Heart right ventricle (tissue), 16 donors: ENCODE measurements at regions not wholly inside any gene's neighbourhood (a gene's known extent, or its start where the extent isn't known, plus 50 kb on each side); places are given as distances from the start of the nearest gene placed in this dataset.

Experiments used
- ATAC-seq, 8 donors: fragments of 200-7000 bp; cut with Tn5 transposase; one replicate each; pipeline ENCODE4 v1.9.1; 2020; ENCODE audit warnings: mild to moderate bottlenecking in 8 of 8, moderate library complexity in 8 of 8, moderate number of reproducible peaks in 1 of 8
- DNase-seq, 2 donors: peaks; one replicate each; pipeline ENCODE4 v3.0.0-alpha.2; 2020
- H3K27ac ChIP-seq, 10 donors: fragments of 200-600 bp; sonication (generic) in 2 of 10; one replicate each; pipeline versions ENCODE4 v1.5.0 to v1.8.0; 2020 to 2022; ENCODE audit warnings: mild to moderate bottlenecking in 3 of 10
- H3K27me3 ChIP-seq, 7 donors: fragments of 200-600 bp; one replicate each; pipeline ENCODE4 v1.8.0; 2021 to 2022; ENCODE audit warnings: mild to moderate bottlenecking in 2 of 7
- H3K36me3 ChIP-seq, 9 donors: fragments of 200-600 bp; sonication (generic) in 1 of 9; one replicate each; pipeline versions ENCODE4 v1.5.0 to v1.8.0; 2020 to 2022; ENCODE audit warnings: mild to moderate bottlenecking in 2 of 9
- H3K4me1 ChIP-seq, 9 donors: fragments of 200-600 bp; sonication (generic) in 1 of 9; one replicate each; pipeline versions ENCODE4 v1.5.0 to v1.8.0; 2020 to 2022; ENCODE audit warnings: mild to moderate bottlenecking in 4 of 9
- H3K4me3 ChIP-seq, 10 donors: fragments of 200-600 bp; sonication (generic) in 2 of 10; one replicate each; pipeline versions ENCODE4 v1.5.0 to v1.8.0; 2020 to 2022; ENCODE audit warnings: mild to moderate bottlenecking in 7 of 10, moderate library complexity in 2 of 10
- H3K9me3 ChIP-seq, 11 donors: fragments of 200-600 bp in 10 of 11; sonication (generic) in 2 of 11; one replicate each; pipeline versions ENCODE4 v1.5.0 to v1.8.0; 2013 to 2022; ENCODE audit warnings: mild to moderate bottlenecking in 2 of 11, control low read depth in 1 of 11, moderate library complexity in 1 of 11
- WGBS, 2 donors: extraction: QIAGEN DNeasy Blood & Tissue Kit; methylation state at CpG; one replicate each; pipeline ENCODE4 v1.1.7; 2013; ENCODE audit warnings: inconsistent platforms in 1 of 2; 5-methylcytosine and 5-hydroxymethylcytosine counted together
- intact Hi-C, 10 donors: fragments of 100-400 bp; cut with DNase I; formaldehyde crosslinking; loops; one replicate each; pipeline versions ENCODE4 v1.11.1 to v1.14.2; 2022
- TF ChIP-seq, protein P1 (sequence below), 9 donors: fragments of 200-600 bp; sonication (generic) in 2 of 9; IDR thresholded peaks; one replicate each; pipeline versions ENCODE4 v1.5.0 to v1.8.0; 2021 to 2022; ENCODE audit warnings: antibody characterized with exemption in 9 of 9, mild to moderate bottlenecking in 5 of 9, moderate library complexity in 1 of 9
- donor health status: Arrhythmogenic right ventricular cardiomyopathy.
- donor health status: ischemic (EF 13 %, LVEDD 7.1; RV severe dilation, severe dysfunction).
- donor health status: healthy with polysubstance abuse.
- donor health status: DM: no; HTN: yes; CAD: no.
- donor health status: DM: no; HTN: no; CAD: no.
- donor health status: ischemic (EF 25% LVEDD 6.9; RV normal size, moderate dysfunction).
- donor health status: ischemic (EF 25% LVEDD 5.7; RV mildly dilated, moderate dysfunction).
- donor health status: healthy.
- donor health status: DM: yes; HTN: yes; CAD: no.
- donor health status: Ischemic cardiomyopathy.
- donor health status: ischemic (EF 35%, LVEDD 5.7; RV mildly dilated, moderate dysfunction).
- donor health status: nonischemic (EF 11% LVEDD 7.7; RV severe dilation, severe dysfunction).
- donor health status: DM: yes; HTN: yes; CAD: no.
- donor health status: PGD.
- donor health status: ischemic (EF 29% LVEDD 5.4; RV normal size, mild dysfunction).
- donor health status: nonischemic (EF 23%, LVEDD 6.1; RV moderate dilation, normal function).

- ATAC-seq (peak; percentile 94 to 98 (median 96)), DNase-seq (peak; percentile 99 to 100)
- intact Hi-C loops: loop anchor here in 2 of 10 donors (5.0 kb wide), 1 partner anchor 36 kb away; no protein-coding TSS in a partner anchor
- H3K9me3 ChIP-seq: no peaks in the 10 kb centered on the region
- H3K4me3 ChIP-seq: peak overlapping the region; percentile 50 to 86 (median 71)
- H3K4me1 ChIP-seq: peaks cover 6 to 36% (median 17%) of the 10 kb centered on the region in 9 donors
- TF ChIP-seq, protein P1, sequence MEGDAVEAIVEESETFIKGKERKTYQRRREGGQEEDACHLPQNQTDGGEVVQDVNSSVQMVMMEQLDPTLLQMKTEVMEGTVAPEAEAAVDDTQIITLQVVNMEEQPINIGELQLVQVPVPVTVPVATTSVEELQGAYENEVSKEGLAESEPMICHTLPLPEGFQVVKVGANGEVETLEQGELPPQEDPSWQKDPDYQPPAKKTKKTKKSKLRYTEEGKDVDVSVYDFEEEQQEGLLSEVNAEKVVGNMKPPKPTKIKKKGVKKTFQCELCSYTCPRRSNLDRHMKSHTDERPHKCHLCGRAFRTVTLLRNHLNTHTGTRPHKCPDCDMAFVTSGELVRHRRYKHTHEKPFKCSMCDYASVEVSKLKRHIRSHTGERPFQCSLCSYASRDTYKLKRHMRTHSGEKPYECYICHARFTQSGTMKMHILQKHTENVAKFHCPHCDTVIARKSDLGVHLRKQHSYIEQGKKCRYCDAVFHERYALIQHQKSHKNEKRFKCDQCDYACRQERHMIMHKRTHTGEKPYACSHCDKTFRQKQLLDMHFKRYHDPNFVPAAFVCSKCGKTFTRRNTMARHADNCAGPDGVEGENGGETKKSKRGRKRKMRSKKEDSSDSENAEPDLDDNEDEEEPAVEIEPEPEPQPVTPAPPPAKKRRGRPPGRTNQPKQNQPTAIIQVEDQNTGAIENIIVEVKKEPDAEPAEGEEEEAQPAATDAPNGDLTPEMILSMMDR (IDR thresholded peaks at IDR 0.05): no peak
- peak overlapping the region; percentile 83 to 99 (median 97) for H3K27ac ChIP-seq
- 0 to 1% methylated on average over 70 to 84 of the region's 84 CpGs for WGBS, 2 donors
- no peaks in the 10 kb centered on the region for H3K36me3 ChIP-seq
- H3K27me3 ChIP-seq: no peaks in the 10 kb centered on the region
These were observed 59.0 kb upstream of the WNT7B start for GRCh38 chr22:46035742-46036557.

DNA sequence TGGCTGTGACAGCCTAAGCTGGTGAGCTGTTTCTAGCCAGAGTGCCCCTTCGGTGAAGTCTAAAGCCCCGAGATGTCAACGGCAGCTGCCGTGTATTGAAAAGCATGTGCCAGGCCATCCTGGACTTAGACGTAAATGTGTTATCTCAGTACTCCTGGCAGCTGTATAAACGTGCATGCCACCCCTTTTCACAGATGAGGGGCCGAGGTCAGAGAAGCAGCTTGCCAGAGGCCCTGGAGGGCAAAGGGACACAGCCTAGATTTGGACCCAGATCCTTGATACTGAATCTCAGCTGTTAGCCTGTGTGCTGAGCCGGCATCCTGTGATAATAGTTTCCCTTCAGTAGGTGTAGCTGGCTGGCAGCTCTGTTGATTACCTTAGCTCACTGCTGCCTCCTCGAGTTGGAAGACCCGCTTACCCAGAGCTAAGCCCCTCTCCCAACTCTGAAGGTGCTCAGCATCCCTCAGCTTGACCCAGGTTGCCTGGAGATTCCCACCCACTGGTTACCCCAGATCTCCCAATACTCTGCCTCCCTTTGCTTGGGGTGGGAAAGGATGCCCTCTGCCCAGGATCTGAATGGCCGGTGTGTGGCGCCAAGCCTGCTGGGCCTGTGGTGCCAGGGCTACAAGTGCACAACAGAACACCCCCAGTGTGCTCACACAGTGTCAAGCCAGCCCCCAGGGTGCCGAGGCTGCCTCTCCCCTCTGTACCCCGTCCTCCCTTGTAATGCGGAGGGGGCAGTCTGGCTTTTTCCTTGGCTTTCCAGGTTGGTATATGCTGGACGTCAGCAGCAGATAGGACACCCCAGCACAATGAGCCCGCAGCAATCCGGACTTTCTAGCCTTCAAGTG lies 59.8 kb upstream of the WNT7B start:
- WGBS, 2 donors: 37 to 40% methylated on average over 18 of the region's 18 CpGs
- H3K27ac ChIP-seq: peak overlapping the region; percentile 83 to 99 (median 97)
- H3K36me3 ChIP-seq: no peaks in the 10 kb centered on the region
- no peaks in the 10 kb centered on the region for H3K27me3 ChIP-seq
- peaks cover 6 to 44% (median 20%) of the 10 kb centered on the region in 9 donors for H3K4me1 ChIP-seq
- ATAC-seq (peak in 3 of 8 donors; percentile 1 to 13 (median 8)), DNase-seq (no peak)
- H3K9me3 ChIP-seq: no peaks in the 10 kb centered on the region
- intact Hi-C loops: loop anchor here in 2 of 10 donors (5.0 kb wide), 1 partner anchor 36 kb away; no protein-coding TSS in a partner anchor
- TF ChIP-seq, protein P1 (IDR thresholded peaks at IDR 0.05): peak in 4 of 9 donors; percentile 24 to 35 (median 28)
- H3K4me3 ChIP-seq: peak overlapping the region; percentile 50 to 86 (median 71)

DNA sequence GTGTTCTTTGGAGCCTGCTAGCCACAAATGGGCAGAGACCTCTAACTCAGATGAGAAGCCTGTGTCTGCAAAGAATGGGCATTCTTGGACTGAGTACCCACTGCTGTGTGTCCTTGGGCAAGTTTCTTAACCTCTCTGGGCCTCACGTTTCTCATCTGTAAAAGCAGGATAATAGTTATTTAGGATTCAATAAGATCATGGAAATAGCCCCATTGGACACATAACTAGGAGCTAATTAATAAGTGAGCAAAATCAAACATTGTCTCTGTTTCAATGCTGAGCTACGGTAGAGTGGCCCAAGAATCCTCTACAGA lies 61.2 kb upstream of the WNT7B start:
- intact Hi-C loops: loop anchor here in 2 of 10 donors (5.0 kb wide), 1 partner anchor 34 kb away; no protein-coding TSS in a partner anchor
- Histone ChIP-seq H3K4me1 (peaks cover 6 to 58% (median 30%) of the 10 kb centered on the region in 9 donors), H3K27me3 (no peaks in the 10 kb centered on the region), H3K27ac (peak overlapping the region in 1 of 10 donors; percentile 96), H3K4me3 (no peak overlapping the region), H3K9me3 (no peaks in the 10 kb centered on the region), H3K36me3 (no peaks in the 10 kb centered on the region)
- no peak for ATAC-seq
- TF ChIP-seq, protein P1 (IDR thresholded peaks at IDR 0.05): no peak
- DNase-seq: no peak
- WGBS, 2 donors: 80 to 87% methylated on average over 2 of the region's 2 CpGs
